HepG2 (cell line): ENCODE measurements at regions not wholly inside any gene's neighbourhood (a gene's known extent, or its start where the extent isn't known, plus 50 kb on each side); places are given as distances from the start of the nearest gene placed in this dataset.

Experiments used
- ATAC-seq: fragments of 200-7000 bp; cut with Tn5 transposase; 3 replicates; pipeline ENCODE4 v1.9.1; 2020; ENCODE audit warnings: mild to moderate bottlenecking, moderate library complexity
- BruUV-seq: library from RNA; stranded (reverse); fragments of 400-500 nt; replicated peaks from 2 replicates; lab custom pipeline; 2021; lab: Mats Ljungman, UMichigan
- CTCF ChIA-PET: fragments of 300-600 bp; formaldehyde crosslinking; extraction: SDS; loops from one replicate; lab custom pipeline; 2021; ENCODE audit warnings: low total read pairs, inconsistent platforms, low intra/inter-chr PET ratio; lab: Yijun Ruan, JAX
- POLR2A ChIA-PET: fragments of 350-600 bp; sonication (Branson Sonifier 250); formaldehyde crosslinking; loops from one replicate; lab custom pipeline; 2020; ENCODE audit warnings: antibody characterized with exemption, inconsistent platforms; lab: Yijun Ruan, JAX
- DNase-seq: peaks from one replicate; pipeline ENCODE4 v3.0.0-alpha.2; 2015; ENCODE audit warnings: low spot score
- FAIRE-seq: peaks from 3 replicates; lab custom pipeline; 2011; peaks lifted over from hg19 to GRCh38; lab: Jason Lieb, UNC
- H2AFZ ChIP-seq: one replicate; pipeline ENCODE4 v1.6.1; 2011; ENCODE audit warnings: low read length, inconsistent platforms
- H3K27ac ChIP-seq: fragments of 300-600 bp; 3 replicates; pipeline ENCODE4 v1.8.0; 2011; ENCODE audit warnings: mixed run types, mild to moderate bottlenecking, mixed read lengths, low read length, inconsistent platforms; ENCODE audit not compliant: insufficient read depth; ENCODE audit errors: extremely low read length
- H3K27me3 ChIP-seq, 2 experiments: fragments of 200-600 bp in 1 of 2; 2 replicates in 1 of 2; 3 replicates in 1 of 2; pipeline versions ENCODE4 v1.6.0 to v1.8.0; 2011; ENCODE audit warnings: low read length in 2 of 2, mild to moderate bottlenecking in 2 of 2, moderate library complexity in 2 of 2, inconsistent platforms in 1 of 2; ENCODE audit not compliant: insufficient read depth in 2 of 2, control insufficient read depth in 1 of 2
- H3K36me3 ChIP-seq, 2 experiments: fragments of 200-600 bp in 1 of 2; replicated peaks in 1 of 2; 2 replicates in 1 of 2; 3 replicates in 1 of 2; pipeline versions ENCODE4 v1.5.1 to v1.8.0; 2011; ENCODE audit warnings: low read length in 2 of 2, inconsistent platforms in 1 of 2; ENCODE audit not compliant: insufficient read depth in 2 of 2, control insufficient read depth in 1 of 2
- H3K4me1 ChIP-seq: 2 replicates; pipeline ENCODE4 v1.5.1; 2012; ENCODE audit warnings: low read length, inconsistent platforms; ENCODE audit not compliant: insufficient read depth
- H3K4me2 ChIP-seq: 2 replicates; pipeline ENCODE4 v1.6.0; 2011; ENCODE audit warnings: low read depth, low read length, inconsistent platforms
- H3K4me3 ChIP-seq, 3 experiments: fragments of 200-600 bp in 1 of 3; sonication (generic), shearing (Covaris generic) in 1 of 3; replicated peaks in 1 of 3; 2 replicates each; pipeline ENCODE4 v1.5.1; 2011 to 2016; ENCODE audit warnings: low read length in 3 of 3, inconsistent platforms in 2 of 3, low read depth in 2 of 3, mild to moderate bottlenecking in 2 of 3, control low read depth in 1 of 3, mixed read lengths in 1 of 3; ENCODE audit not compliant: insufficient read depth in 1 of 3
- H3K79me2 ChIP-seq: one replicate; pipeline ENCODE4 v1.6.1; 2011; ENCODE audit warnings: low read length, inconsistent platforms; ENCODE audit not compliant: insufficient read depth
- H3K9ac ChIP-seq: 2 replicates; pipeline ENCODE4 v1.6.0; 2011; ENCODE audit warnings: mild to moderate bottlenecking, low read depth, low read length, inconsistent platforms; ENCODE audit not compliant: insufficient read depth
- H3K9me3 ChIP-seq: 2 replicates; pipeline ENCODE4 v1.5.1; 2012; ENCODE audit warnings: mild to moderate bottlenecking, low read length
- H4K20me1 ChIP-seq: 2 replicates; pipeline ENCODE4 v1.6.0; 2011; ENCODE audit warnings: inconsistent platforms, mild to moderate bottlenecking, low read length, moderate library complexity; ENCODE audit not compliant: insufficient read depth
- BCL6 ChIP-seq: IDR thresholded peaks from 2 replicates; pipeline ENCODE4 v1.6.1; 2016; ENCODE audit warnings: missing genetic modification reagents, missing compliant biosample characterization
- CEBPZ ChIP-seq: IDR thresholded peaks from 2 replicates; pipeline ENCODE4 v1.6.1; 2012; ENCODE audit warnings: low read length, improper control_type of control experiment
- FOXA1 ChIP-seq, 2 experiments: fragments of 450-650 bp in 1 of 2; sonication (generic) in 1 of 2; formaldehyde crosslinking in 1 of 2; IDR thresholded peaks; 2 replicates each; pipeline versions ENCODE4 v1.4.0 to v1.6.1; 2016 to 2020; ENCODE audit warnings: missing genetic modification reagents in 1 of 2
- FOXP1 ChIP-seq, 2 experiments: fragments of 450-650 bp in 1 of 2; IDR thresholded peaks; 2 replicates each; pipeline ENCODE4 v1.6.1; 2017 to 2018; ENCODE audit warnings: antibody characterized with exemption in 1 of 2
- HNF4G ChIP-seq, 2 experiments: sonication (generic) in 1 of 2; formaldehyde crosslinking in 1 of 2; IDR thresholded peaks; 2 replicates each; pipeline versions ENCODE4 v1.4.0 to v1.6.1; 2011 to 2020; ENCODE audit warnings: borderline replicate concordance in 2 of 2, low read depth in 2 of 2, mild to moderate bottlenecking in 2 of 2, low read length in 1 of 2, missing genetic modification reagents in 1 of 2, moderate library complexity in 1 of 2
- PHF20 ChIP-seq: sonication (generic); formaldehyde crosslinking; IDR thresholded peaks from 2 replicates; pipeline ENCODE4 v1.5.0; 2020; ENCODE audit warnings: mild to moderate bottlenecking, missing genetic modification reagents
- POGK ChIP-seq: sonication (generic); formaldehyde crosslinking; conservative IDR thresholded peaks from 2 replicates; pipeline ENCODE4 v1.8.0; 2022; ENCODE audit warnings: mild to moderate bottlenecking, moderate library complexity, missing genetic modification reagents
- RARG ChIP-seq: sonication (generic); formaldehyde crosslinking; IDR thresholded peaks from 2 replicates; pipeline ENCODE4 v1.4.0; 2020; ENCODE audit warnings: low read depth, mild to moderate bottlenecking, missing genetic modification reagents
- TEAD2 ChIP-seq: sonication (generic); formaldehyde crosslinking; IDR thresholded peaks from 2 replicates; pipeline ENCODE4 v1.9.0; 2021; ENCODE audit warnings: missing genetic modification reagents
- ZBTB3 ChIP-seq: sonication (generic); formaldehyde crosslinking; IDR thresholded peaks from 2 replicates; pipeline ENCODE4 v1.4.0; 2020; ENCODE audit warnings: low read depth, mild to moderate bottlenecking, moderate library complexity, missing genetic modification reagents, borderline replicate concordance
- ZNF331 ChIP-seq: sonication (generic); formaldehyde crosslinking; IDR thresholded peaks from 2 replicates; pipeline ENCODE4 v1.4.0; 2020; ENCODE audit warnings: missing genetic modification reagents
- ZNF335 ChIP-seq: sonication (generic); formaldehyde crosslinking; IDR thresholded peaks from 2 replicates; pipeline ENCODE4 v1.4.0; 2020; ENCODE audit warnings: missing genetic modification reagents
- WGBS: methylation state at CpG from one replicate; pipeline ENCODE4 v1.1.6; 2017; ENCODE audit warnings: low lambda C conversion rate; 5-methylcytosine and 5-hydroxymethylcytosine counted together
- in situ Hi-C: cut with HindIII; loops from 2 replicates; pipeline ENCODE4 v1.10.0; 2017; ENCODE audit warnings: low pct_unique_long_range_greater_than_20kb; ENCODE audit not compliant: extremely low pct_ligation_motif_present
- intact Hi-C: fragments of 100-400 bp; cut with micrococcal nuclease; formaldehyde crosslinking; loops from one replicate; pipeline ENCODE4 v1.10.0; 2022; ENCODE audit not compliant: unreplicated experiment

GRCh38 chr12:126112849-126113248, 1047.6 kb downstream of the AACS start:
- ChIA-PET POLR2A (no interaction called here), CTCF (no interaction called here)
- H3K36me3 ChIP-seq, result no peaks in the 10 kb centered on the region
- no peaks in the 10 kb centered on the region for H4K20me1 ChIP-seq
- no TSS peak for BruUV-seq
- WGBS, result 9% methylated on average over 1 of the region's 1 CpG
- no peak overlapping the region for H3K9ac ChIP-seq
- no peak overlapping the region for H3K4me3 ChIP-seq
- H2AFZ ChIP-seq, result no peak overlapping the region
- FAIRE-seq (no peak), ATAC-seq (no peak), DNase-seq (no peak)
- intact Hi-C loops, result no loop called here
- no peak for TF ChIP-seq HNF4G (IDR thresholded peaks at IDR 0.05; ENCODE audit: borderline replicate concordance, low read depth, low read length)
- no peak for TF ChIP-seq HNF4G (CRISPR knock-in tag; IDR thresholded peaks at IDR 0.05; ENCODE audit: borderline replicate concordance, low read depth)
- TF ChIP-seq ZNF331, result no peak
- TF ChIP-seq ZNF335 (CRISPR knock-in tag), result no peak
- no peak for TF ChIP-seq ZBTB3 (CRISPR knock-in tag)
- TF ChIP-seq PHF20 (CRISPR knock-in tag), result no peak
- TF ChIP-seq CEBPZ, result no peak
- TF ChIP-seq POGK, result no peak
- TF ChIP-seq BCL6 (CRISPR knock-in tag), result no peak
- no peak for TF ChIP-seq RARG (CRISPR knock-in tag)
- TF ChIP-seq FOXP1 (IDR thresholded peaks at IDR 0.05), result no peak
- TF ChIP-seq FOXP1 (CRISPR knock-in tag; IDR thresholded peaks at IDR 0.05), result no peak
- TF ChIP-seq TEAD2 (CRISPR knock-in tag), result no peak
- TF ChIP-seq FOXA1 (IDR thresholded peaks at IDR 0.05), result no peak
- TF ChIP-seq FOXA1 (CRISPR knock-in tag; IDR thresholded peaks at IDR 0.05), result no peak
- no peaks in the 10 kb centered on the region for H3K27me3 ChIP-seq
- H3K4me2 ChIP-seq, result no peak overlapping the region
- no peak overlapping the region for H3K27ac ChIP-seq
- H3K4me1 ChIP-seq, result no peaks in the 10 kb centered on the region
- peaks cover 92% of the 10 kb centered on the region for H3K9me3 ChIP-seq
- no peaks in the 10 kb centered on the region for H3K79me2 ChIP-seq
- in situ Hi-C loops, result no loop called here
